MM.1S (cell line): ENCODE measurements at regions not wholly inside any gene's neighbourhood (a gene's known extent, or its start where the extent isn't known, plus 50 kb on each side); places are given as distances from the start of the nearest gene placed in this dataset.

ENCODE experiments used
- DNase-seq: peaks from one replicate; pipeline ENCODE4 v3.0.0-alpha.2; 2015
- H2AFZ ChIP-seq: fragments of 300-600 bp; sonication (generic); 2 replicates; pipeline ENCODE4 v1.6.0; 2016; ENCODE audit warnings: antibody characterized with exemption, low read length
- H3F3A ChIP-seq: fragments of 300-600 bp; sonication (generic); 2 replicates; pipeline ENCODE4 v1.6.1; 2016; ENCODE audit warnings: mild to moderate bottlenecking, antibody characterized with exemption, low read length, moderate library complexity, mixed read lengths; ENCODE audit not compliant: insufficient read depth
- H3K27ac ChIP-seq: fragments of 300-600 bp; sonication (generic); 2 replicates; pipeline ENCODE4 v1.5.1; 2016; ENCODE audit warnings: mild to moderate bottlenecking, low read length
- H3K27me3 ChIP-seq: fragments of 300-600 bp; sonication (generic); replicated peaks from 2 replicates; pipeline ENCODE4 v1.6.0; 2016; ENCODE audit warnings: low read length; ENCODE audit not compliant: insufficient read depth
- H3K36me3 ChIP-seq: fragments of 300-600 bp; sonication (generic); replicated peaks from 2 replicates; pipeline ENCODE4 v1.6.1; 2016; ENCODE audit warnings: mild to moderate bottlenecking, low read length, mixed read lengths; ENCODE audit not compliant: insufficient read depth
- H3K4me1 ChIP-seq: fragments of 300-600 bp; sonication (generic); 2 replicates; pipeline ENCODE4 v1.6.1; 2016; ENCODE audit warnings: low read length, mixed read lengths
- H3K4me2 ChIP-seq: fragments of 300-600 bp; sonication (generic); 2 replicates; pipeline ENCODE4 v1.6.0; 2016; ENCODE audit warnings: low read depth, low read length
- H3K4me3 ChIP-seq: fragments of 300-600 bp; sonication (generic); 2 replicates; pipeline ENCODE4 v1.5.1; 2016; ENCODE audit warnings: low read length, mixed read lengths
- H3K79me2 ChIP-seq: fragments of 300-600 bp; sonication (generic); 2 replicates; pipeline ENCODE4 v1.6.1; 2016; ENCODE audit warnings: mixed run types, low read length, mixed read lengths
- H3K9ac ChIP-seq: fragments of 300-600 bp; sonication (generic); 2 replicates; pipeline ENCODE4 v1.6.1; 2016; ENCODE audit warnings: low read length, mixed read lengths
- H3K9me2 ChIP-seq: fragments of 300-600 bp; sonication (generic); replicated peaks from 2 replicates; pipeline ENCODE4 v1.6.1; 2016; ENCODE audit warnings: mild to moderate bottlenecking, low read length, mixed read lengths; ENCODE audit not compliant: insufficient read depth
- H3K9me3 ChIP-seq: fragments of 300-600 bp; sonication (generic); replicated peaks from 2 replicates; pipeline ENCODE4 v1.6.1; 2016; ENCODE audit warnings: mild to moderate bottlenecking, low read length, mixed read lengths; ENCODE audit not compliant: insufficient read depth
- H4K20me1 ChIP-seq: fragments of 300-600 bp; sonication (generic); 2 replicates; pipeline ENCODE4 v1.6.1; 2016; ENCODE audit warnings: mild to moderate bottlenecking, low read length, moderate library complexity, mixed read lengths; ENCODE audit not compliant: insufficient read depth
- EZH2 ChIP-seq: fragments of 300-600 bp; sonication (generic); optimal IDR thresholded peaks from 2 replicates; pipeline ENCODE3; 2017; ENCODE audit warnings: low read depth, mild to moderate bottlenecking, antibody characterized with exemption, low read length, mixed read lengths
- EZH2phosphoT487 ChIP-seq: fragments of 300-600 bp; sonication (generic); IDR thresholded peaks from 2 replicates; pipeline ENCODE4 v1.6.1; 2018; ENCODE audit warnings: antibody characterized with exemption, low read length
- TF ChIP-seq, protein P1 (sequence below): fragments of 300-600 bp; sonication (generic); IDR thresholded peaks from 2 replicates; pipeline ENCODE4 v1.5.1; 2016; ENCODE audit warnings: antibody characterized with exemption, low read length, mixed read lengths

DNA sequence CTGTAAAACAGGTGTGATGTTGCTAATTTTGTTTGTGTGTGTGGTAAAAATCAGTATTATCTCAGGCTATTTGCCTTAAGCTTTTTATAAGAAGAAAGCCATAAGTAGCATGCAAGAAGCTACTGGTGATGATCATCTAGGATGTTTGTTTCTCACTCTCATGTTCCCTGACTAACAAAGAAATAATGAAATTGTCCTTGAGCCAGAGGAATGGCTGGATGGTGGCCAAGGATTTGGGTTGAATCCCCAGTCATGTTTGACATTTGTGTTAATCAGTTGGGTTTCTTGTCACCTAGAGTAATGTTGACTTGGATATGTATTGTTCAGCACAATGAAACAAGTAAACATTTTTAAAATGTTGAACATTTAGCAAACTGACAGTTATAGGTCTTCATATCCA, 496.8 kb upstream of the ZEB2 start:
- no peaks in the 10 kb centered on the region for H3K36me3 ChIP-seq
- H3K9ac ChIP-seq: no peak overlapping the region
- H3K79me2 ChIP-seq: no peaks in the 10 kb centered on the region
- DNase-seq: no peak
- no peaks in the 10 kb centered on the region for H4K20me1 ChIP-seq
- no peaks in the 10 kb centered on the region for H3K9me3 ChIP-seq
- H3K9me2 ChIP-seq: no peaks in the 10 kb centered on the region
- H3F3A ChIP-seq: peaks cover 10% of the 10 kb centered on the region
- H3K4me2 ChIP-seq: no peak overlapping the region
- H3K27ac ChIP-seq: no peak overlapping the region
- TF ChIP-seq, protein P1, sequence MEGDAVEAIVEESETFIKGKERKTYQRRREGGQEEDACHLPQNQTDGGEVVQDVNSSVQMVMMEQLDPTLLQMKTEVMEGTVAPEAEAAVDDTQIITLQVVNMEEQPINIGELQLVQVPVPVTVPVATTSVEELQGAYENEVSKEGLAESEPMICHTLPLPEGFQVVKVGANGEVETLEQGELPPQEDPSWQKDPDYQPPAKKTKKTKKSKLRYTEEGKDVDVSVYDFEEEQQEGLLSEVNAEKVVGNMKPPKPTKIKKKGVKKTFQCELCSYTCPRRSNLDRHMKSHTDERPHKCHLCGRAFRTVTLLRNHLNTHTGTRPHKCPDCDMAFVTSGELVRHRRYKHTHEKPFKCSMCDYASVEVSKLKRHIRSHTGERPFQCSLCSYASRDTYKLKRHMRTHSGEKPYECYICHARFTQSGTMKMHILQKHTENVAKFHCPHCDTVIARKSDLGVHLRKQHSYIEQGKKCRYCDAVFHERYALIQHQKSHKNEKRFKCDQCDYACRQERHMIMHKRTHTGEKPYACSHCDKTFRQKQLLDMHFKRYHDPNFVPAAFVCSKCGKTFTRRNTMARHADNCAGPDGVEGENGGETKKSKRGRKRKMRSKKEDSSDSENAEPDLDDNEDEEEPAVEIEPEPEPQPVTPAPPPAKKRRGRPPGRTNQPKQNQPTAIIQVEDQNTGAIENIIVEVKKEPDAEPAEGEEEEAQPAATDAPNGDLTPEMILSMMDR: no peak
- TF ChIP-seq EZH2 (no peak), EZH2phosphoT487 (no peak)
- H2AFZ ChIP-seq: no peak overlapping the region
- no peaks in the 10 kb centered on the region for H3K27me3 ChIP-seq
- no peak overlapping the region for H3K4me3 ChIP-seq
- H3K4me1 ChIP-seq: peaks cover 11% of the 10 kb centered on the region

DNA sequence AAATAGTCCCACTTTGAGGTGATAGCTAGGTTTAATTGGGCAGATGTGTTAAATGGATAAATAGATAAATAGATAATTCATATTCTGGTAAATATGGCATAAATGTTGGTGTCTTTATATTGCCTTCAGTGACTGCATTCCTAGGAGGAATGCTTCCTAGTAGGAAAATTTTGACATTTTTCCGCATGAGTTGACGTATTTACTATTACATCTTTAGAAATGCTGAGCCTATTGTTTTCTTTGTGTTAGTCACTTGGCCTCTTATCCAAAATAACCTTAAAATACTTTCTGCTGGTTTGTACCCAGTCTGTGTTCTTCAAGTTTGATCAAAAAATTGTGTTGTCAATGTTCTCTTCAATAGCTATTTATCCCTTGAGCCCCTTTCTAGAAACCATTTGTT, 495.6 kb upstream of the ZEB2 start:
- Histone ChIP-seq H3K27ac (no peak overlapping the region), H3K9ac (no peak overlapping the region), H3K36me3 (no peaks in the 10 kb centered on the region), H2AFZ (no peak overlapping the region), H3K4me2 (no peak overlapping the region), H3K27me3 (no peaks in the 10 kb centered on the region), H3K79me2 (no peaks in the 10 kb centered on the region), H3K4me1 (peaks cover 20% of the 10 kb centered on the region), H3K9me2 (no peaks in the 10 kb centered on the region), H3F3A (peaks cover 11% of the 10 kb centered on the region), H3K9me3 (no peaks in the 10 kb centered on the region), H3K4me3 (no peak overlapping the region), H4K20me1 (no peaks in the 10 kb centered on the region)
- no peak for TF ChIP-seq EZH2
- TF ChIP-seq EZH2phosphoT487: no peak
- TF ChIP-seq, protein P1: no peak
- DNase-seq: no peak

DNA sequence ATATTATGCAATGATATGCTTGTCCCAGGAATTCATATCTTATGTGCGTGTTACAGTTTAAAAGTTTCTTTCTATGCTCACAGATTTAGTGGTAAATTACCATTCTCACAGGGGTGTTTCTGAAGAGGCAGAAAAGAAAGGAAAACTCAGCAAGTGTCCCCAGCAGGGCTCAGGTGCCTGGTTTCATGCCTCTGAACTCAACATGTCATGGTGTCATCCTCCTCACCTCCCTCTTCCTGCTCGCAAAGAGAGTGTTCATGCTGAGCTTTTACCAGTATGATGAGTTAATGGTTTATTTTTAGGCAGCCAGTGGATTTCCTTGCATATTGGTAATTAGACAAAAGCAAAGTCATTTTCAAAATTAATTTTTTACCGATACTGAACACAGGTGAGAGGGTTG, 492.9 kb upstream of the ZEB2 start:
- TF ChIP-seq, protein P1: no peak
- TF ChIP-seq EZH2 (no peak), EZH2phosphoT487 (no peak)
- Histone ChIP-seq H4K20me1 (no peaks in the 10 kb centered on the region), H3K79me2 (no peaks in the 10 kb centered on the region), H3F3A (peaks cover 11% of the 10 kb centered on the region), H3K9me3 (no peaks in the 10 kb centered on the region), H3K9me2 (no peaks in the 10 kb centered on the region), H3K9ac (peak overlapping the region; percentile 14; the same call in 1 of the 2 replicates), H2AFZ (peak overlapping the region; percentile 55; the same call in 1 of the 2 replicates), H3K4me1 (peaks cover 26% of the 10 kb centered on the region), H3K27ac (peak overlapping the region; percentile 66; the same call in 1 of the 2 replicates), H3K4me3 (peak overlapping the region; percentile 56), H3K4me2 (peak overlapping the region; percentile 89), H3K27me3 (no peaks in the 10 kb centered on the region), H3K36me3 (no peaks in the 10 kb centered on the region)
- peak; percentile 83 for DNase-seq
